GM18870 (cell line): ENCODE measurements at regions not wholly inside any gene's neighbourhood (a gene's known extent, or its start where the extent isn't known, plus 50 kb on each side); places are given as distances from the start of the nearest gene placed in this dataset.

Experiments
- ATAC-seq: cut with Tn5 transposase; IDR thresholded peaks from one replicate; pipeline ENCODE4 v1.9.1; 2021; ENCODE audit warnings: moderate library complexity; ENCODE audit not compliant: unreplicated experiment

DNA sequence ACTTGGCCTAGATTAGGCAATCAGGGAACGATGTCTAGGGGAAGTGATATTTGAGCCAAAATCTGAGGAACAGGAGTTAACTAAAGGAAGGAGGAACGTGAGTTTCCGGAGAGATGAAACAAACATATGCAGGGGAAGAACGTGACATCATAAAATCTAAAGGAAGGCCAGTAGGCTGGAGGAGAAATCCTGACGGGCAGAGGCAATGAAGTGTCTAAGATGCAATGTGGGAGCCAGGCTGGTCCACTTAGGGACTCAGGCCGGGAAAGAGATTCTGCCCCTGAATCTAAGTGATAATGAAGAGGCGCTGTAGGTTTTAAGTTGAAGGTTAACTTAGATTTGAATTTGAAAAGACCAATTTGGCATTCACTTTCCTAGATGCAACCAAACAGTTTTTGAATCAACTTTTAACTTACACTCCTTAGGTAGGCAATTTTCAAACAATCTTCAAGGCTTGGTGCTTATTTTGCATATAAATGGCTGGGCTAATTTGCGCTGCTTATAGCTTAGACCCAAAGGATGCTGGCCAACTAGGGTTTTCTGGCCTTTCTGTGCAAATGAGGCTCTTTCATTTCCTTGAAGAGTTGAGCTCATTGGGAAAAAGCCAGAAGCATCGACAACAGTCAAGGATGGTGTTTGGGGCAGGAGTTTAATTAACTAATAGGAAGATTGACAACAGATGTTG is 221.7 kb downstream of the SOX11 start:
- ATAC-seq = no peak

DNA sequence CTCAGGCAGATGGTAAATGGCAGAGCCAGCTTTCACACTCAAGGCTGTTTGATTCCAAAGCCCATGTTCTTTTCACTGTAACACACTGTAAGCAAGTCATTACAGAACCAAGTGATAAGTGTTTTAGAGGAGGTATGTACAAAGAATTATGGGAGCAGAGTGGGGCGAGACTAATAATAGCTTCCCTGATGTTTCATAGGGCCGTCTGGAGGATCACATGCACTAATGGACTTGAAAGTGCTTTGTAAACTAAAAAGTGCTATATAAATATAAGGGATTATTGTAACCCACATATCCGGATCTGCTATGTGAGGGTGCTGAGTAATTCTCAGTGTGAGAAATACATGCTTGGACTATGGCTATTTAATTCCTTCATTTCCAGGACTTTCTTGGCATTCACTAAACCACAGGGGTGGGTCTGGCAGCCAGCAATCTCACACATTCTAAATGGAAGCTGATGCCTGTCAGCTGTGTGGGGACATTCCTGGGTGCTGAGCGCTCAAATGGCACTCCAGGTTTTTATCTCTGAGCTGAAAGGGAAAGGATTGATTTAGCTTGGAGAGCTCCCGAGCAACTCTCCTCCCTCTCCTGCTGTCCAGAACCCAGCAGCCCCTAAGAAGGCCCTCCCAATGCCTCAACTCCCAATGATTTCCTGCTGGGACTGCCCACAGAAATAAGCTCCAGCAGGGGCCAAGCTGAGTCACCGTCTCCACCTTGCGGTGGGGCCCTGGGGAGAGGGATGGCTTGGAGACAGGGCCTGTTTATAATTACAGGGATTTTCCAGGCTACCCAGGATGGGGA is 222.8 kb downstream of the SOX11 start:
- ATAC-seq = no peak

DNA sequence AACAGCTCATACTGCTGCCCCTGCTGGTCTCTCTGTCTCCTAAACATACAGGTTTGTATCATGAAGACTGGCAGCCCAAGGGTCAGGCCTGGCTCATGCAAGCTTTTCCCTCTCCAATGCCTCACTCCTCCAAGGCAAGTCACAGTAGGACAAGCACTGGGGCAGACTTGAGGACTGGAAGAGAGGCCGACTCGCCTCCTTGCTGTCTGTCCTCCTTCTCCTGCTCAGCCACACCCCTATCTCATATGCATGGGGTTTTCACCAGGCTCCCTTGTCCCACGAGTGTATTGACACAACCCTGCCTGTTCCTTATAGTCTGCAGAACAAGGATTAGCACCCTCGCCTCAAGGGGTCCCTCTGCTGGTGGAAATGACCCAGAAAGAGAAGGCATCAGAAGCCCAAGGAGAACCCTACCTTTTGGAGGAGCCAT is 223.7 kb downstream of the SOX11 start:
- no peak for ATAC-seq

DNA sequence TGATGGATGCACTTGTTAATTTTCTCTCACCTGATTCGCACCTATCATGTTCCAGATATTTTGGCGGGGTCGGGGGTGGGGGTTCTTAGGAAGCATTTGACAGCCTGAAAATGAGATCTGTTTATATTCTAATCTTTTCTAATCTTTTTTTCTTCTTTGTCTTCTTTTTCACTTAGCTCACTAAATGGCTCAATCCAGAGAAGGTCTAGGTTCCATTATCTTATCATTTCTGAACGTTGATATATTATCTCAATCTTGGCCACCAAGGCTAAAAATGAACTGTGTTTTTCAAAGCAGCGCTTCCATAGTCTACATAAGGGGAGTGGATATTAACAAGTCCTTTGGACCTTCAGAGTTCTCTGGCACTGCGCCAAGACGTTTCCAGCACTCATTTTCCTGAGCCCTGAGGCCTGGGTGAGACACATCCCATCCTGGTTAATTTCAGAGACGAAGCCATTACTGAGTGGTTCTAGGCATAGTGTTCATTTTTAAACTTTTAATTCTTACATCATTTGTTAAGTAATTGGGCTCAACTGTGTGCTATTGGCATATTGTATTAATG is 229.0 kb downstream of the SOX11 start:
- ATAC-seq = no peak

DNA sequence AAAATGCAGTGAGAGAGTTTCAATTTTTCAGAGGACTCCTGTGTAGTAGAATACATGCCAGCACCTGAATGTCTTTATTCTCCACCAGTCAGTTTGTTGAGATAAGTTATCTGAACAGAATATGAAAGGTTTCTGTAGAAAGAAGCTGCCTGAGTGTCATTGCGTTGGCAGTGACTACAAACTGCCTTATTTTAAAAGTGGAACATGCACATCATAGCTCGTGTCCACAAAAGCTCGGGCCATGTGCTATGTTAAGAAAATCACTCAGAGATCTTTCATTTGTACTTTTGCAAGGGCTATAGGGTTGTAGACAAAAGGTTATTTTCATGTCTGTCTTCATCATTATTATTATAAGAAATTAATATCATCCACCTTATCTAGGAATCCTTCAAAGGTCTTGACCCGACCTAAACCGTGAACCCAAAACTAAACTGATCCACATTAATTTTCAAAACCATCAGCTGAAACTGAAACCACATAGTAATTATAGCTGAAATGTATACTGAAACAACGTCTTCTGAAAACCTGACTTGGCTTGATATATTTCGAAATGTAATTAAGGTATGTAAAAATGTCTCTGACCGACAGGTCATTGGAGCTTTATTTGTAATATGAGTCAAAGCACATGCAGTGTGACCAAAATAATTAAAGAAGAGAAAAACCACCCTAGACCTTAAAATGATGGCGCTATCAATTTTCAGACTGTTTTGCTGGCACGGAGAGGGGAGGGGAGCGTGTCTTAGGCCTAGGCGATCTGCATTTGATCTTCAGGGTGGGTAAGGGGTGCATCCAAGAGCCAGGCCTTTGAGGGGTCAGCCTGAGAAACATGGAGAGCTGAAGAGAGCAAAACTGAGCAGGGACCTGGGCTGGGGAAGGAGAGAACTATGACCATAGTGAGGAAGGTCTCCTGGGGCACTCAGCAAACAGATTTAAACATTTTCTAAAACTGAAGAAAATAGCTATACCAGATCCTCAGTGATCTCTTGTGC is 232.1 kb downstream of the SOX11 start:
- no peak for ATAC-seq

DNA sequence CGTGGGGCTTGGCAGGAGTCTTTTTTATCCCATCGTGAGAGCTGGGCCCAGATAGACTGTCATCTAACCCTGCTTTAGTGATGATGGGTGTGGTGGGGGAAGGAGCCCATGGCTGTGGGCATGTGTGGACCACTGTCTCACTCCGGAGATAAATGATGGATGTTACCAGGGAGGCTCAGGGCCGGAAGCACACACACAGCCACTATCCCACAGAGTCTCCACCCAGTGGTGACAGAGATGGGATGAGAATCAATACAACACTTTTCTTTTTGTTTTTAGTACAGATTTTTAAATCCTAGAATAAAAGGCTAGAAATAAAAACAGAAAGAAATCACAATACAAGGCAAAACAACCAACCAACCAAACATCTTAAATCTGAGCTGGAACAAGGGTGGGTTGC is 233.4 kb downstream of the SOX11 start:
- no peak for ATAC-seq

DNA sequence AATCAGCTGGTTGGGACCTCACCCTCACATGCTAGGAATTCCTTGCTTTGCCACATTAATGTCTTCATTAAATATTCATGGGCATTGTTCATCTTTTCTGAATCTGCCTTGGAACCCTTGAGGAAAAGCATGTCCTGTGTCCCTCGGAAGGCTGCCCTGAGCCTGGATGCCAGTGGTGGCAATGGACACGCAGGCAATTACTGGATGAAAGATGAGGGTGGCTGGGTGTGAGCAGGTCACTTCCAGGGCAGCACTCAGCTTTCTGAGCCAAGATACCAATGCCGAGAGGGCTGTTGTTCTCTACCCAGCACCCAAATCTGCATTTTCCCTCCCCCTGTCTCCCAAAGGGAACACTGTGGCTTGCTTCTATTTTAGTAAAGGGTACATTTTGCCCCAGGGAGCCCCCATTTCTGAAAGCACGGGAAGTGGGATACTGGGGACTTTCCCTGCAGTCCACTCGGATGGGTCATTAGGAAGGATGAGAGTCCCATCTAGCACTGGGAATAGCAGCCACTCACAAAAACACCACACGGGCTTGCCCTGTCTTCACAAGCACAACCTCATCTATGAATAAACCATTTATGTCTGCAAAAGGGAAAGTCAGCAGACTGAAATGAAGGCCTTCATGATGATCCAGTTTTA is 234.8 kb downstream of the SOX11 start:
- no peak for ATAC-seq

DNA sequence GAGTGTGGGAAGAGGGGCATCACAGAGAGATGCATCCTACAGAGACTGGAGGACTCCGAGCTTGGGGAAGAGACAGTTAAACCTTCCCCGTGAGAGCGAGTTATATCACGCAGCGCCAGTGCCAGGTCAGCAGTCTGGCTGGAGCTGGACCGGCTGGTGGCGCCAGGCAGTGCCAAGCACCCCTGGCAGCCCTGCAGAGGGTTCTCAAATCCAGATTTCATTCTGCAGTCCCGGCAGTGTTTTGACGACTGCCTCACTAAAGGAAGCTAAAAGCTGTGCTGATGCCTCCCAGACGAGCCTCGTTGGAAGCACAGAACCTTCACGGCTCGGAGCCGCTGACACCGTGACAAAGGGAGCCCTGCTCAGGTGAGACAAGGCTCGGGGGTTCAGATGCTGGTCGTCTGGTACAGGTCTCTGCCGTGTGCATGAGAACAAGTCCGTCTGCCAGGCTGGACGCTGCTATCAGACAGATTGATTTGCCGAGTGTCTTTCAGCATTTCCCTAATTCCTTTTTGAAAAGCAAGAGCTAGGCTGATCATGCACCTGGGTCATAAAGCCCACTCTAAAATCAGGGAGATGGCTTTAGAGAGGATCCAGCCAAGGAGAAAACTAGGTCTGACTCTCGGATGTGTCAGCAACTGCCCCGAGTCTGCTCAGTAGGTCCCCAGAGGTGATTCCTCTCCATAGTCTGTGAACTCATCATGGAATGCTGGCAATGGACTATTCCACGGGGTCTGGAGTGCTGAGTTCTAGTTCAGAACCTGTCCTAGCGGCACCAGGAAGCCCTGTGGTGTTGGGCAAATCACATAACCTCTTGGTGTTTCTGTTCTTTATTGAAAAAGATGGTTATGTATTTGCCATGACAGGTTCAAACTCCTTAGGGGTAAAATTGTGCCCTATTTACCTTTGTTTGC is 240.6 kb downstream of the SOX11 start:
- ATAC-seq = no peak

DNA sequence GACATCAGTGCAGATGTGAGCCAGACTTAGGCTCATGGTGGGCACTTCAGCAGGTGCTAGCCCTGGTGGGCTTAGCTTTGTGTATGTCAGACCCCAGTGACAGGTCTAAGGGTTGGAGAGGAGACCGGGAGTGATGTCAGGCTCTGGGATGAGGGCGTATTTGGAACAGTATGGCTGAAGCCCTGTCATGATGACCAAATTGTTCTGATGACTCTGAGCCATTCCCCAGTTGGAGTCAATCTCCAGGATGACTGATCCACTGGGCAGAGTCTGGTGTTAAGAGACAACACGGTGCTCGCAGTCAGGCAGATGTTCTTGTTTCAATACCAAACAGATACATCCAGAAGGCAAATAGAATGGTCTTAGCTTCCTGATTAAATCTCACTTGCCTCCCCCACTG is 241.5 kb downstream of the SOX11 start:
- ATAC-seq = no peak

DNA sequence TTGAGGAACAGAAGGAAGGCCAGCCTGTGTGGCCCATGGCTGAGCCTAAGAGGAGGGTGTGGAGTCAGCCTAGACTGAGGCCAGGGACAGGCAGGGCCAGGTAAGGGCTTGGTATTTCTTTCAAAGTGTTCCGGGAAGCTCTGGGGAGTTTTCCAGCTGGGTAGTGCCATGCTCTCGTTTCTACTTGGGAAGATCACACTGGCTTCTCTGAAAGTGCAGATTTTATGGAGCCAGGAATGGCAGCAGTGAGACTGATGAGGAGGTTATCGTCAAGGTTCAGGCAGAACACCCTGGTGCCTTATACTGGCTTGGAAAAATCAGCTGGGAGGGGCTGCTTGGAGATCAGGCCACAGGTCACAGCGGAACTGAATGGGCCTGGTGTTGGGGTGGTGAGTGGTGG is 245.1 kb downstream of the SOX11 start:
- no peak for ATAC-seq

DNA sequence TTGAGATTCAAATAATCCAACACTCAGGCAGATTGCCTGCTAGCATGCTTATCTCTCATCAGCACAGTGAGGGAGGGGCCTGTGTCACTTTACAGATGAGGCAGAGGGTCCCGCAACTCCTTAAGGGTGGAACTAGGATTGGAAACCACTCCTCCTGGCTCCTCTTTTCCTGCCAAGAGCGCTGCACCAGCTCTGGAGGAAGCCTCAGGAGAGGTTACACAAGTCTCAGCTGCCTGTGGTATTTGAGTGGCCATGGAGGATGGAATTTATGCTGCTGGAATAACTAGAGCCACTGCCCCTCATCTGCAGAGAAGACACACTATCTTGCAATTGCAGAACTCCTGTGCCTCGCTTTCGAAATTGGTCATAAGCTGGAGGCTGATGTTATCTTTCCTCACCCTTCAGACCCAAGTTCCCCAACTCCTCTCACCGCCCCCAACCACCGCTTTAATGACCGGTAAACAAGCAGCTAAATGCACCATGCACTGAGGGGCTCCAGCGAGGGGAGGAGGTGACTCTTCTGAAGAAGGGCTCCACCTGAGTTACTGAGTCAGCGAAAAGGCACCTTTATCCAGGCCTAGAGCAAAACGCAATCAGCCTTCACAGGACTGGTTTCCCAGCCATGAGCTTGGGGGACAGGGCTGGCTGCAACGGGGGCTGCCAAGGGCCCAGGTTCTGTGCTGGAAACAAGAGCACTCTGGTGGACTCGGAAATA is 245.8 kb downstream of the SOX11 start:
- no peak for ATAC-seq

DNA sequence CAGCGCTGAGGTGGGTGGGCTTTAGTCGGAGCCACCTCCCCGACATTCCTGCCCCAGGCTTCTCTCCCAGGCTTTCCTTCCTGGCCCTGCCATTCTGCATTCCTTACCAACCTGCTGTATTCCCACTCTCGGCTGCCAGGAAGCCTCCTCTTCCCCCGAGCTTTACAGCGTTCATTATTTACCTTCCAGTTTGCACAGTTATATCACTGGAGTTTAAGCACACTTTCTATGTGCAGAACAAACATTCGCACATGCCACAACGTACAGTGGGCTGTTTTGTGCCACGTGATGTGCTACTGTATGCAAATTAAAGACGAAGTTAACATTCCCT is 246.3 kb downstream of the SOX11 start:
- no peak for ATAC-seq

DNA sequence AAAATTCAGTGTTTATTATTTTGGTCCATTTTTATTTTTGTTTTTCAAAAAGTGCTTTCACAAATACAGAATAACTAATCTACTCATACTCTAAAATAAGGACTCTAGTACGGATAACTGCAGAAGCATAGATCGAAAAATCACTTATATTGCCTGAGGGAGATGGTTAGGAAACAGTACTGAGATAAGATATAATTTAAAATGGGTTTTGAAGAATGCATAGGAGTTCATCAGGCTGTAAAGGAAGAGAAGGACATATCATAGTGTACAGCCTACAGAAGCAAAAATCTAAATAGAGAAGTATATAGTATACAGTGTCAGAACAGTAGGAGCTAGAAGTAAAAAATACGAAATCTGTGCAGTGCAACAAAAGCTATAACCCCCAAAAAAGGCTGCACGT is 247.4 kb downstream of the SOX11 start:
- no peak for ATAC-seq

DNA sequence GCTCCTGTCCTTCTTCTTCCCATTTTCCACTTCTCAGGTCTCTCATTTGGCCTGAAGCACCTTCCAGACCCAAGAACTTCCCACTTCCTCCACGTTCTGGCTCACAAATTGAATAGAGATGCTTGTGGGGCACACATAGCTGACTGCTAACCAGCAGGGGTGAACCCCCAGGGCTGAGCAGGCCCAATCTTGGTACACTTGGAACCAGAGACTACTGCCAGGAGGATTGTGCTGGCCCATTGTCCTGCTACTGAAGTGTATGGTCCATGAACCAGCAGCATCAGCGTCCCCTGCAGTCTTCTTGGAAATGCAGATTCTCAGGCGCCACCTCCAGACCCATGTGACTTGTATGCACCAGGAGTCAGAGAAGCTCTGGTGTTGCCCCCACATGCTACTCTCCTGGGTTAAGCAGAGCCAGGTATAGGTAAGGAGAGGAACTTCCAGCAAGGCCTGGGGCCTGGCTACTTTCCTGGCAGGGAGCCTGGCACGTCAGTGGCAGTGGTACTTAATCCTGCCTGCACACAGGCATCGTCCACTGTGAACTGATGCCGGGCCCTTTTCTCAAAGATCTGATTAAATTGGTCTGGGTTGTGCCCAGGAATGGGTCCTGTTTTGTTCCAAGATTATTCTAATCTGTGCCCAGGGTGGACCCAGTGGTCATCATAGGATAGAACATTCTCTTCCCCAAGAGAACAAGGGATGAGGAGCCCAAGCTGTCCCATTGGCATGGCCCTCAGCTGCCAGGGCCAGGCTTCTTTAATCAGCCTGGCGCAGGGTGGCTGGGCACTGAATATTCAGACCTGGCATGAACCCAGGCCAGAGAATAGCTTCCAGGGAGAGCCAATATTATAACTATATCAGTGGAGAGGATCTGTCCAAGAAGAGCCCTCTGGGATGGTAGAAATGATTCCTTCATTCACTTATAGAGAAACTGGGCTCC is 248.7 kb downstream of the SOX11 start:
- ATAC-seq = no peak

DNA sequence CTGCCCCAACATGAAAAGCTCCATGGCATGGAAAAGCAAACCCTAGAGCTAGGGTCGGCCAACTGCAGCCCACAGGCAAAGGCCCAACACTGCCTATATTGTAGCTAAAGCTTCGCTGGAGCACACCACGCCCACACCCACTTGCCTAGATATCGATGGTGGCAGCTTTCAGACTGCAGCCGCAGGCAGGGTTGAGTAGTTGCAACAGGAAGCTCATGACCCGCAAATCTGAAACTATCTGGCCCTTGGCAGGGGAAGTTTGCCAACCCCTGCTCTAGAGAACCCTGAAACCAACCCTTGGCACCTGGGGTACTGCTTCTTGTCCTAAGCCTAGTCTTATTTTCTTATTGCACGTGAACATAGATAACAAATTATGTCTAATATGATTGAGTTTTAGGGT is 250.0 kb downstream of the SOX11 start:
- no peak for ATAC-seq

DNA sequence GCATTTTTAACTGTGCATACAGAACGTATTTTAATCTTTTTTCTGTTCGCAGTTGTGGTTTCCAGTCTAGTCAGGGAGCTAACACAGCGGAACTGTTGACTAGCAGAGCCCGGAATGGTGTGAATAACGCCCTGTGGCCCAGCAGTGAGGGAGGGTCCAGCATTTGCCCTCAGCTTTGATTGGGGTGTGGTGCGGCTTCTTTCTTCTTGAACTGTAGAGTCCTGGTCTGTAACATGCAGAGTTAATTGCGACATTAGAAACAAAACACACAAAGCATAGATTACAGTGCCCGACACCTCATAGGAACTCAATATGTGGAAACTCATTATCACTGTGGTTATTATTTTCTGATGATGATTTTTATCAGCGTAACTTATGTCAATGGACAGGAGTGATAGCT is 253.6 kb downstream of the SOX11 start:
- ATAC-seq = no peak

DNA sequence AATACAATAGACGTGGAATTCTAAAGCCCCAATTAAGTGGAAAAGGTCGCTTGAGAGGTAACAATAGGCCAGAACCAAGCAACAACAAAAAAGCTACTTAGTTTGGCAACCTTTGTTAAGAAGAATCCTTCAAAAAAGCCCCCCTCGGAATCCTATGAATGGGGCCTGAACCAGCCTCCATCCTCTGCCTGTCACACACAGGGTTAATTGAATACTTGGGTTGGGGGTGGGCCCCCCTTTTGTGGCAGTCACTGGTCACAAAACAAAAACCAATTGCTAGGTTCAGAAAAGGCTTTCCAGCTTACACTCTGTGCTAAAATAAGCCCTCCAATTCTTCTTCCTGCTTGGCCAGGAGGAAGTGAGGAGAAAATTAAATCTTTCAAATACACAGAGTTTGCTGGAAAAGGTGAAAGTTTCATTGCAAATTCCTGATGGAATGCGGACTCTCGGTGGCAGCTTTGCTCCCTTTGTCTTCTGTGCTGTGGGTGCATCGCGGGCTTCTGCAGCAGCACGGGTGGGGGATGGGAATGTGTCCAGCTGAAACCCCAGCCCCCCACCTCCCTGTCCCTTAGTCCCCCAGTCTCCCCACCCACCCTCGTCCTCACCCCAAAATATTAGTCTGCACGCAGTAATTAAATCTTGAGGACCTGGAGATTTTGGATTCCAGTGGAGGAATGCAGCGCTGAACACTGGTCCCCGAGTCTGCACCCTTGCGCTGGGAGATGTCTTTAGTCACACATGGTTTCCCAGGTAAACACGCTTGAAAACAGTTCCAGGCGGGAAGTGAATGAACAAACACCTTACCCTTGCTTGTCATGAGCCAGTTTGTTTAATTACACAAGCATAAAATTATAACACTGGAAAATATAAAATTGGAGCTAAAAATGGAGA is 254.3 kb downstream of the SOX11 start:
- no peak for ATAC-seq
